ENCODE measurements at regions not wholly inside any gene's neighbourhood (a gene's known extent, or its start where the extent isn't known, plus 50 kb on each side); places are given as distances from the start of the nearest gene placed in this dataset.

DNA sequence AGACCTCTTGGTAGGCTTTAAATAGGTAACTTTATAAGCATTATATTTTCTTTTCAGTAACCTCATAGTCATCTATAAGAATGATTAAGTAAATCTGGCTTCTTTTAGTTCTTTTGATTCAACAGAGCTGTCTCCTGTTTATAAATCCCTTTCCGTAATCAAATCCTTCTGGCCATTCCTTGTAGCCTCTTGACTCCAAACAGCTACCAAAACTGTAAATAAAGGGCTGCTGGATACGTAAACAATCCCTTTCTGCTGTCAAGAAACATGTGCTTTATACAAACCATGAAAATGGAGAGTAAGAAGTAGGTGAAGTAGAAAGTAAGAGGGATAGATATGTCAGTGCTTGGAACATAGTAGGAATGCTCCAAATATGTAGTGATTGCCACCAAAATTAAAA lies 183.2 kb upstream of the CASK start:
- Histone ChIP-seq H3K4me1 (ENCODE audit: control insufficient read depth, insufficient read depth, low read length) (no peaks in the 10 kb centered on the region), H3K4me3 (ENCODE audit: low read depth in 2 of 2, low read length in 2 of 2) (no peak overlapping the region), H3K9me3 (ENCODE audit: control insufficient read depth, insufficient read depth, low read depth, low read length) (no peaks in the 10 kb centered on the region), H3K36me3 (ENCODE audit: control insufficient read depth, insufficient read depth, low read length) (no peaks in the 10 kb centered on the region), H3K27ac (ENCODE audit: low read length) (no peak overlapping the region), H3K27me3 (ENCODE audit: control insufficient read depth, insufficient read depth, low read length) (no peaks in the 10 kb centered on the region)
- in situ Hi-C loops (cut with HindIII; ENCODE audit: low pct_unique_long_range_greater_than_20kb, low sequenced_read_pairs) (no loop called here), intact Hi-C loops (cut with micrococcal nuclease; ENCODE audit: unreplicated experiment) (no loop called here)
- DNase-seq (ENCODE audit: low read depth, low spot score), result no peak
- no TSS peak for BruUV-seq (replicated peaks)
- ATAC-seq, result no peak
- ChIA-PET CTCF (no interaction called here), POLR2A (no interaction called here)
- TF ChIP-seq, protein P1, sequence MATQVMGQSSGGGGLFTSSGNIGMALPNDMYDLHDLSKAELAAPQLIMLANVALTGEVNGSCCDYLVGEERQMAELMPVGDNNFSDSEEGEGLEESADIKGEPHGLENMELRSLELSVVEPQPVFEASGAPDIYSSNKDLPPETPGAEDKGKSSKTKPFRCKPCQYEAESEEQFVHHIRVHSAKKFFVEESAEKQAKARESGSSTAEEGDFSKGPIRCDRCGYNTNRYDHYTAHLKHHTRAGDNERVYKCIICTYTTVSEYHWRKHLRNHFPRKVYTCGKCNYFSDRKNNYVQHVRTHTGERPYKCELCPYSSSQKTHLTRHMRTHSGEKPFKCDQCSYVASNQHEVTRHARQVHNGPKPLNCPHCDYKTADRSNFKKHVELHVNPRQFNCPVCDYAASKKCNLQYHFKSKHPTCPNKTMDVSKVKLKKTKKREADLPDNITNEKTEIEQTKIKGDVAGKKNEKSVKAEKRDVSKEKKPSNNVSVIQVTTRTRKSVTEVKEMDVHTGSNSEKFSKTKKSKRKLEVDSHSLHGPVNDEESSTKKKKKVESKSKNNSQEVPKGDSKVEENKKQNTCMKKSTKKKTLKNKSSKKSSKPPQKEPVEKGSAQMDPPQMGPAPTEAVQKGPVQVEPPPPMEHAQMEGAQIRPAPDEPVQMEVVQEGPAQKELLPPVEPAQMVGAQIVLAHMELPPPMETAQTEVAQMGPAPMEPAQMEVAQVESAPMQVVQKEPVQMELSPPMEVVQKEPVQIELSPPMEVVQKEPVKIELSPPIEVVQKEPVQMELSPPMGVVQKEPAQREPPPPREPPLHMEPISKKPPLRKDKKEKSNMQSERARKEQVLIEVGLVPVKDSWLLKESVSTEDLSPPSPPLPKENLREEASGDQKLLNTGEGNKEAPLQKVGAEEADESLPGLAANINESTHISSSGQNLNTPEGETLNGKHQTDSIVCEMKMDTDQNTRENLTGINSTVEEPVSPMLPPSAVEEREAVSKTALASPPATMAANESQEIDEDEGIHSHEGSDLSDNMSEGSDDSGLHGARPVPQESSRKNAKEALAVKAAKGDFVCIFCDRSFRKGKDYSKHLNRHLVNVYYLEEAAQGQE (IDR thresholded peaks at IDR 0.05; ENCODE audit: insufficient read depth in 1 of 2, low read depth in 2 of 2, low read length in 1 of 2), result no peak
- no peak for TF ChIP-seq TCF7L2 (IDR thresholded peaks at IDR 0.05; ENCODE audit: low read depth, low read length)
- TF ChIP-seq POLR2AphosphoS5 (IDR thresholded peaks at IDR 0.05; ENCODE audit: low read depth, low read length), result no peak
- no peak for TF ChIP-seq SIN3A (IDR thresholded peaks at IDR 0.05; ENCODE audit: borderline replicate concordance, insufficient read depth, low read depth, low read length)
- TF ChIP-seq, protein P2, sequence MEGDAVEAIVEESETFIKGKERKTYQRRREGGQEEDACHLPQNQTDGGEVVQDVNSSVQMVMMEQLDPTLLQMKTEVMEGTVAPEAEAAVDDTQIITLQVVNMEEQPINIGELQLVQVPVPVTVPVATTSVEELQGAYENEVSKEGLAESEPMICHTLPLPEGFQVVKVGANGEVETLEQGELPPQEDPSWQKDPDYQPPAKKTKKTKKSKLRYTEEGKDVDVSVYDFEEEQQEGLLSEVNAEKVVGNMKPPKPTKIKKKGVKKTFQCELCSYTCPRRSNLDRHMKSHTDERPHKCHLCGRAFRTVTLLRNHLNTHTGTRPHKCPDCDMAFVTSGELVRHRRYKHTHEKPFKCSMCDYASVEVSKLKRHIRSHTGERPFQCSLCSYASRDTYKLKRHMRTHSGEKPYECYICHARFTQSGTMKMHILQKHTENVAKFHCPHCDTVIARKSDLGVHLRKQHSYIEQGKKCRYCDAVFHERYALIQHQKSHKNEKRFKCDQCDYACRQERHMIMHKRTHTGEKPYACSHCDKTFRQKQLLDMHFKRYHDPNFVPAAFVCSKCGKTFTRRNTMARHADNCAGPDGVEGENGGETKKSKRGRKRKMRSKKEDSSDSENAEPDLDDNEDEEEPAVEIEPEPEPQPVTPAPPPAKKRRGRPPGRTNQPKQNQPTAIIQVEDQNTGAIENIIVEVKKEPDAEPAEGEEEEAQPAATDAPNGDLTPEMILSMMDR (IDR thresholded peaks at IDR 0.05), result no peak

DNA sequence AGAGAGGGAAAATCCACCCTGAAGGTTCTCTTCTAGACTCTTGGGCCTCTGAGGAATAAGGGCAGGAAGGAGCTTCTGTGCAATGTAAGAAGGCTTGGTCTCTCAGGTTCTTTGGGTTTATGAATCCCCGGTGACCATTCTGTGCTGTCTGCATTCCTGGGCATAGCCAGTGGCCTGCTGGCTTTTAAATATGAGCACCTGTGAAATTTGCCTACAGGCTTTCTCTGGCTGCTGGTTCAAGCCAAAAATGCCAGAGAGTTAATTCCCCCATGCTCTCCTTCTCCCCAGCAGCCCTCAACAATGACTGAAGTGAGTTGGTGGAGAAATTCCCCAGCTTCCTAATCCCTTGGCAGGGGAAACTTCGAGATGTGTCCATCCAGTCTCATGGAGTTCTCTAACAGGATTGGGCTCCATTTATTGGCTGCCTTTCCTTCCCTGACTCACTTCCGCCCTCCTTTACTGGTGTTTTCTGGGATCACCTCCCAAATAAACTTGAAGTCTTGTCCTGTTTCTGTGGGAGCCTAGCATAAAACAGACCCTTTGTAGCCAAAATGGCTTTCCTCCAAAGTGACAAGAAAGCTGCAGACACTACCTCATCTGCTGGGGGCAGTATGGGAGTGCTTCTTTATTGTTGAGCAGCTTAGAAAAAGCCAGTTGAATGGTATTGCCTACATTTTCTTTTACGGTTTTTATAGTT lies 179.4 kb upstream of the CASK start:
- no peak for ATAC-seq

More for the DNA sequence above, 179.4 kb upstream of the CASK start:
- no peaks in the 10 kb centered on the region for H3K4me1 ChIP-seq (ENCODE audit: control insufficient read depth, insufficient read depth, low read length)
- intact Hi-C loops (cut with micrococcal nuclease; ENCODE audit: unreplicated experiment), result no loop called here
- POLR2A ChIA-PET, result no interaction called here
- H3K36me3 ChIP-seq (ENCODE audit: control insufficient read depth, insufficient read depth, low read length), result no peaks in the 10 kb centered on the region
- in situ Hi-C loops (cut with HindIII; ENCODE audit: low pct_unique_long_range_greater_than_20kb, low sequenced_read_pairs), result no loop called here
- H3K27ac ChIP-seq (ENCODE audit: low read length), result no peak overlapping the region
- H3K4me3 ChIP-seq (ENCODE audit: low read depth in 2 of 2, low read length in 2 of 2), result no peak overlapping the region
- H3K27me3 ChIP-seq (ENCODE audit: control insufficient read depth, insufficient read depth, low read length), result no peaks in the 10 kb centered on the region
- TF ChIP-seq, protein P2 (IDR thresholded peaks at IDR 0.05), result no peak
- TF ChIP-seq TCF7L2 (IDR thresholded peaks at IDR 0.05; ENCODE audit: low read depth, low read length) (no peak), POLR2AphosphoS5 (IDR thresholded peaks at IDR 0.05; ENCODE audit: low read depth, low read length) (no peak), SIN3A (IDR thresholded peaks at IDR 0.05; ENCODE audit: borderline replicate concordance, insufficient read depth, low read depth, low read length) (no peak)
- TF ChIP-seq, protein P1 (IDR thresholded peaks at IDR 0.05; ENCODE audit: insufficient read depth in 1 of 2, low read depth in 2 of 2, low read length in 1 of 2), result no peak
- no peaks in the 10 kb centered on the region for H3K9me3 ChIP-seq (ENCODE audit: control insufficient read depth, insufficient read depth, low read depth, low read length)
- BruUV-seq (replicated peaks), result no TSS peak
- CTCF ChIA-PET, result no interaction called here
- DNase-seq (ENCODE audit: low read depth, low spot score), result no peak

All from Panc1 (cell line).